Trophoblast cell (in vitro differentiated cells and primary cell): ENCODE measurements at regions not wholly inside any gene's neighbourhood (a gene's known extent, or its start where the extent isn't known, plus 50 kb on each side); places are given as distances from the start of the nearest gene placed in this dataset.

Experiments
- DNase-seq, 2 donors: peaks; one replicate each; pipeline ENCODE4 v3.0.0-alpha.2; 2016
- H2AFZ ChIP-seq: 2 replicates; pipeline ENCODE4 v1.6.1; 2013; ENCODE audit warnings: low read length, moderate library complexity, mild to moderate bottlenecking; ENCODE audit not compliant: insufficient read depth, poor library complexity
- H2AK5ac ChIP-seq: 2 replicates; pipeline ENCODE4 v1.6.1; 2013; ENCODE audit warnings: mild to moderate bottlenecking, low read length
- H2BK120ac ChIP-seq: 2 replicates; pipeline ENCODE4 v1.6.1; 2013; ENCODE audit warnings: low read length, mild to moderate bottlenecking, moderate library complexity; ENCODE audit not compliant: insufficient read depth, poor library complexity
- H2BK12ac ChIP-seq: 2 replicates; pipeline ENCODE4 v1.6.1; 2013; ENCODE audit warnings: mild to moderate bottlenecking, low read length, moderate library complexity
- H2BK5ac ChIP-seq: 2 replicates; pipeline ENCODE4 v1.6.1; 2013; ENCODE audit warnings: low read length, low read depth, moderate library complexity, mild to moderate bottlenecking; ENCODE audit not compliant: poor library complexity
- H3K14ac ChIP-seq: 2 replicates; pipeline ENCODE4 v1.6.1; 2013; ENCODE audit warnings: mild to moderate bottlenecking, low read length
- H3K18ac ChIP-seq: 2 replicates; pipeline ENCODE4 v1.6.1; 2013; ENCODE audit warnings: mild to moderate bottlenecking, low read length
- H3K23ac ChIP-seq: 2 replicates; pipeline ENCODE4 v1.6.1; 2013; ENCODE audit warnings: low read length
- H3K27ac ChIP-seq: 2 replicates; pipeline ENCODE4 v1.5.1; 2013; ENCODE audit warnings: low read depth, mild to moderate bottlenecking, inconsistent platforms, low read length, moderate library complexity
- H3K27me3 ChIP-seq: 2 replicates; pipeline ENCODE4 v1.6.1; 2013; ENCODE audit warnings: inconsistent platforms, mild to moderate bottlenecking, low read length, moderate library complexity; ENCODE audit not compliant: insufficient read depth
- H3K36me3 ChIP-seq, 2 experiments: 1 replicate in 1 of 2; 2 replicates in 1 of 2; pipeline ENCODE4 v1.6.1; 2013; ENCODE audit warnings: low read length in 2 of 2, mild to moderate bottlenecking in 2 of 2, moderate library complexity in 1 of 2; ENCODE audit not compliant: insufficient read depth in 2 of 2, control insufficient read depth in 1 of 2
- H3K4ac ChIP-seq: 2 replicates; pipeline ENCODE4 v1.6.1; 2013; ENCODE audit warnings: low read depth, mild to moderate bottlenecking, low read length, moderate library complexity
- H3K4me1 ChIP-seq, 2 experiments: 1 replicate in 1 of 2; 2 replicates in 1 of 2; pipeline ENCODE4 v1.6.1; 2013; ENCODE audit warnings: low read length in 2 of 2, mild to moderate bottlenecking in 2 of 2, moderate library complexity in 1 of 2; ENCODE audit not compliant: insufficient read depth in 2 of 2, control insufficient read depth in 1 of 2
- H3K4me2 ChIP-seq: 2 replicates; pipeline ENCODE4 v1.6.1; 2013; ENCODE audit warnings: inconsistent platforms, mild to moderate bottlenecking, low read length, moderate library complexity
- H3K4me3 ChIP-seq: 2 replicates; pipeline ENCODE4 v1.5.1; 2013; ENCODE audit warnings: mild to moderate bottlenecking, low read depth, low read length, inconsistent platforms
- H3K79me1 ChIP-seq: one replicate; pipeline ENCODE4 v1.6.1; 2013; ENCODE audit warnings: low read length
- H3K79me2 ChIP-seq: 2 replicates; pipeline ENCODE4 v1.6.1; 2013; ENCODE audit warnings: low read length, mild to moderate bottlenecking; ENCODE audit not compliant: control insufficient read depth, insufficient read depth, poor library complexity
- H3K9ac ChIP-seq: 2 replicates; pipeline ENCODE4 v1.6.1; 2013; ENCODE audit warnings: mild to moderate bottlenecking, low read length
- H3K9me3 ChIP-seq: 2 replicates; pipeline ENCODE4 v1.6.1; 2013; ENCODE audit warnings: low read depth, mild to moderate bottlenecking, control low read depth, inconsistent platforms, low read length; ENCODE audit not compliant: insufficient read depth
- H4K12ac ChIP-seq: 2 replicates; pipeline ENCODE4 v1.6.1; 2013; ENCODE audit warnings: low read depth, mild to moderate bottlenecking, low read length, moderate library complexity
- H4K8ac ChIP-seq: 2 replicates; pipeline ENCODE4 v1.6.1; 2013; ENCODE audit warnings: low read depth, mild to moderate bottlenecking, low read length, moderate library complexity
- H4K91ac ChIP-seq: one replicate; pipeline ENCODE4 v1.6.1; 2013; ENCODE audit warnings: low read depth, mild to moderate bottlenecking, low read length, moderate library complexity
- WGBS: extraction: QIAGEN DNeasy Blood & Tissue Kit; methylation state at CpG from one replicate; pipeline ENCODE4 v1.1.7; 2013; ENCODE audit warnings: missing lambda C conversion rate; ENCODE audit not compliant: insufficient read length, insufficient coverage; ENCODE audit errors: extremely low coverage; 5-methylcytosine and 5-hydroxymethylcytosine counted together

DNA sequence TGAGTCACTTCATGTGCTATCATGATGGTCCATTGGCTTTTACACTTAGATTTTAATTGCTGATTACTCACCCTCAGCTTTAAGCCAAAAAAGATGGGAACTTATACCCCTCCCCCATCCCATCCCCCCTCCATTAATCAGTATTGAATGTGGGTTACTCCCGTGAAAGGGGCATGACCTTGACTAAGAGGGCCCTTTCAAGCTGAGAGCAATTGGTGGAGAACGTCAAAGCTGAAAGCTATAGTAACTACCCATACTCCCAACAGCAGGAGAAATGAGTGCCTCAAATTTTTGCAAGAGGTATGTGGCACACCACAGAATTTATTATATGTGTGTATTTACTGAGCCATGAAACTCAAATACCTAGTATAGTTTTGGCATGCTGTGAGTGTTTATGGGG, 99.7 kb upstream of the CDH8 start:
- WGBS: no CpG with 5 or more reads among the region's 2 CpGs
- no peak overlapping the region for H3K4ac ChIP-seq

DNA sequence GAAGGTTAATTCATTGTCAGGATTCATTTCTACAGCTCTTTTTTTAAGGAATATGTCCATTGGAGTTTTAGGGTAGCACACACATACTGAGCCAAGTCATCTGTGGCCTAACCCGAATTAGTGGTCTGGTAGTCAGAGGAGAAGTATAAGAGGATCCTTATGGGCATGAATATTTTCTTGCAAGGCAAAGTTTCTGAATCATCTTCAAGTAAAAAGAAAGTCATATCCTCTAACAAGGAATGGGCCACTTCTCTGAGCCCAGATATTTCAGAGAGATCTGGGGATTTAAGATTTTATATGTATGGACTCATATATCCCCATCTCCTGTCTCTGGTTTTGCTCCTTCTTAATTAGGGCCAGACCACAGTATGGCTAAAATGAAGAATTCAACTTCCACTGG, 99.2 kb upstream of the CDH8 start:
- Histone ChIP-seq H2AFZ (no peak overlapping the region), H3K4ac (no peak overlapping the region), H4K12ac (no peak overlapping the region), H3K4me2 (no peak overlapping the region), H4K91ac (no peak overlapping the region), H3K9ac (no peak overlapping the region), H2BK12ac (no peak overlapping the region), H3K79me1 (no peaks in the 10 kb centered on the region), H2AK5ac (no peak overlapping the region), H3K36me3 (no peaks in the 10 kb centered on the region), H2BK120ac (no peak overlapping the region), H2BK5ac (no peak overlapping the region), H3K18ac (no peak overlapping the region), H3K79me2 (no peaks in the 10 kb centered on the region), H3K27me3 (no peaks in the 10 kb centered on the region), H4K8ac (no peak overlapping the region), H3K9me3 (peaks cover 2% of the 10 kb centered on the region), H3K14ac (no peak overlapping the region), H3K23ac (no peak overlapping the region), H3K4me1 (no peaks in the 10 kb centered on the region), H3K4me3 (no peak overlapping the region), H3K27ac (no peak overlapping the region)
- no CpG with 5 or more reads among the region's 1 CpG for WGBS
- no peak for DNase-seq

More for the DNA sequence above, 99.7 kb upstream of the CDH8 start:
- Histone ChIP-seq H3K36me3 (no peaks in the 10 kb centered on the region), H2AK5ac (no peak overlapping the region), H3K4me1 (no peaks in the 10 kb centered on the region), H3K4me3 (no peak overlapping the region), H2BK12ac (no peak overlapping the region), H2AFZ (no peak overlapping the region), H2BK5ac (no peak overlapping the region), H3K79me2 (no peaks in the 10 kb centered on the region), H3K4me2 (no peak overlapping the region), H3K14ac (no peak overlapping the region), H4K8ac (no peak overlapping the region), H4K91ac (no peak overlapping the region), H3K27ac (no peak overlapping the region), H2BK120ac (no peak overlapping the region), H3K27me3 (no peaks in the 10 kb centered on the region), H3K79me1 (no peaks in the 10 kb centered on the region), H3K18ac (no peak overlapping the region), H4K12ac (no peak overlapping the region), H3K9ac (no peak overlapping the region), H3K9me3 (peaks cover 2% of the 10 kb centered on the region), H3K23ac (no peak overlapping the region)
- DNase-seq: no peak

DNA sequence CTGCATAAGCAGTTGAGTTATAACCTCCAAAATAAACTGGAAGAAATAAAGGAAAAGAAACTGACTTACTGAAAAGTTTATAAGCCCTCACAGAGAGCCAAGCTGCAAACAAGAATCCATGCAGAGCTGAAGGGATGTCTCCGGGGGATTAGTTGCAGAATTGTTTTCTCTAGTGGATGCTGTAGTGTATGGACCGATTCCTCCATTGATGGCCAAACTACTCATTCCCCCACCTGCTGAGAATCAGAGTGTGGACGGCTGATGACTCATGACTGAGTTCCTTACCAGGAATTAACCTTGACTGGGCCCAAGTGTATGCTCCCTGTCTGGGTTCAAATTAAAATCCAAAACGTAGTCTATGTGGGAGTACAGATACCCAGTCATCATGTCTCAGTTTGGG, 93.9 kb upstream of the CDH8 start:
- H3K4me1 ChIP-seq: no peaks in the 10 kb centered on the region
- H4K91ac ChIP-seq: no peak overlapping the region
- no peaks in the 10 kb centered on the region for H3K36me3 ChIP-seq
- H2BK120ac ChIP-seq: no peak overlapping the region
- H3K79me1 ChIP-seq: no peaks in the 10 kb centered on the region
- H3K4me2 ChIP-seq: peak overlapping the region; percentile 6
- H2AFZ ChIP-seq: no peak overlapping the region
- H2AK5ac ChIP-seq: no peak overlapping the region
- H3K79me2 ChIP-seq: no peaks in the 10 kb centered on the region
- no peak overlapping the region for H3K4ac ChIP-seq
- peaks cover 2% of the 10 kb centered on the region for H3K9me3 ChIP-seq
- H4K12ac ChIP-seq: no peak overlapping the region
- H3K18ac ChIP-seq: no peak overlapping the region
- H4K8ac ChIP-seq: no peak overlapping the region
- no peak overlapping the region for H3K27ac ChIP-seq
- no peak overlapping the region for H2BK5ac ChIP-seq
- no peak overlapping the region for H3K4me3 ChIP-seq
- DNase-seq: no peak
- H2BK12ac ChIP-seq: no peak overlapping the region
- no peak overlapping the region for H3K9ac ChIP-seq
- H3K14ac ChIP-seq: no peak overlapping the region
- H3K23ac ChIP-seq: no peak overlapping the region
- H3K27me3 ChIP-seq: no peaks in the 10 kb centered on the region
- WGBS: no CpG with 5 or more reads among the region's 4 CpGs

DNA sequence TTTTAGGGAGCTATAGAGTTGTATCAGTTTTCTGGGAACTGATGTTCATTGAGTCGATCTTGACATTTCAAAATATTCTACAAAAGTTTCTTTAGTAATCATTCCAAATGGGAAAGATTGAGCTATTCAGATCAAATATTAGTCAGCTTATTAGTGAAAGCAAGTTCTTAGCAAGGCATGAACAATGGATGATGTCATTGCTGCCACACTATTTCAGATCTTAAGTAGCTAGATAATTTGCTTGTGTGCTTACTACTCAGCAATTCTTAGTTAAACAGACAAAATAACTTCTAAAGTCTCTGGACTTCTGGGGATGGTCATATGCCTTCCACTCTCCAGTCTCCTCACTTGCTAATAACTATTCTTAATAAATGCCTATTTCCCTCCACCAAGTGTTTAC, 69.0 kb upstream of the CDH8 start:
- no CpG with 5 or more reads among the region's 1 CpG for WGBS
- no peak overlapping the region for H2BK120ac ChIP-seq

More for the DNA sequence above, 69.0 kb upstream of the CDH8 start:
- no peak overlapping the region for H3K23ac ChIP-seq
- H3K14ac ChIP-seq: no peak overlapping the region
- H2AFZ ChIP-seq: no peak overlapping the region
- H3K27me3 ChIP-seq: no peaks in the 10 kb centered on the region
- H3K79me1 ChIP-seq: no peaks in the 10 kb centered on the region
- H2BK12ac ChIP-seq: no peak overlapping the region
- no peak overlapping the region for H4K91ac ChIP-seq
- H3K4me1 ChIP-seq: no peaks in the 10 kb centered on the region
- H3K4me2 ChIP-seq: no peak overlapping the region
- no peaks in the 10 kb centered on the region for H3K36me3 ChIP-seq
- no peak overlapping the region for H4K8ac ChIP-seq
- no peak overlapping the region for H2AK5ac ChIP-seq
- no peak overlapping the region for H3K9ac ChIP-seq
- no peak overlapping the region for H3K4ac ChIP-seq
- no peak overlapping the region for H4K12ac ChIP-seq
- H3K4me3 ChIP-seq: no peak overlapping the region
- no peak for DNase-seq
- no peaks in the 10 kb centered on the region for H3K9me3 ChIP-seq
- no peak overlapping the region for H3K27ac ChIP-seq
- H3K79me2 ChIP-seq: no peaks in the 10 kb centered on the region
- H3K18ac ChIP-seq: no peak overlapping the region
- no peak overlapping the region for H2BK5ac ChIP-seq
